ENCODE measurements at regions not wholly inside any gene's neighbourhood (a gene's known extent, or its start where the extent isn't known, plus 50 kb on each side); places are given as distances from the start of the nearest gene placed in this dataset.

- no peak for DNase-seq (ENCODE audit: low spot score)
Observed at GRCh38 chr5:143559586-143560109, 156.2 kb upstream of the NR3C1 start.

DNA sequence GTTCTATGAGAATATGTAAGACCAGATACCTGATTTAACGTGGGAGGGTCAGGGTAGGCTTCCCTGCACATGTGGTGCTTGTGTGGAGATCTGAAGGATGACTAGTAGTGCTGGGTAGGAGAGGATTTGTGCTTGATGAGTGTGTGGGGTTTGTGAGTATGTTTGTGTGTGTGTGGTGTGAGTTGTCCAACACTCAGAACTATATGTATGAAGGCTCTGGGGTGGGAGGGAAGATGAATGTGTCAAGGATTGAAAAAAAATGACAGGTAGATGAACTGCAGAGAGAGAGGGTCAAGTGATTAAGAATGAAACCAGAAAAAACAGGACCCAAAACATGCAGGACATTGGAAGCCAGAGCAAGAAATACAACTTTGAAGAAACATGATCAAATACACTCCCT lies 154.6 kb upstream of the NR3C1 start:
- no peak for DNase-seq (ENCODE audit: low spot score)

GRCh38 chr5:143557061-143557818 lies 153.8 kb upstream of the NR3C1 start:
- DNase-seq (ENCODE audit: low spot score) = no peak

GRCh38 chr5:143554918-143555477 lies 151.5 kb upstream of the NR3C1 start:
- DNase-seq (ENCODE audit: low spot score) = no peak

- DNase-seq (ENCODE audit: low spot score) = no peak
Observed at GRCh38 chr5:143554187-143554717, 150.8 kb upstream of the NR3C1 start.

GRCh38 chr5:143552680-143553079 lies 149.2 kb upstream of the NR3C1 start:
- DNase-seq (ENCODE audit: low spot score) = no peak

DNA sequence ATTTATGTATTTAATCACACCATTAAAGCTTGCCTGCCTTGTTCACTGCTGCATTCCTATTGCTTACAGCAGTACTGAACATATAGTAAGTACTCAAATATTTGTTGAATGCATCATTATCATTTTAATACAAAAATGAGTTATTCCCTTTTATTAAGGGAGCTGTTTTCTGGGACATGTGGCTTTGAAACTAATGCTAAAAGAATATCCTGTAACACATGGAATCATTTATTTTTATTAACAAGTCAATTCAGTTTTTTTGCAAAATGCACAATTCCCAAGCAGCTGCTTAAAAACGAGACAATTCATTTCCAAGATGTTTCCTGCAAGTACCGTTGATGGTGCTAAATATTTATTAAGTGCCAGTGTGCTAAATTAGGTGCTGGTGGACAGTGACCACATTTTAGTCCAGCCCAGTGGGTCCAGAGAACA lies 148.3 kb upstream of the NR3C1 start:
- no peak for DNase-seq (ENCODE audit: low spot score)

GRCh38 chr5:143550986-143551630 lies 147.6 kb upstream of the NR3C1 start:
- DNase-seq (ENCODE audit: low spot score) = no peak

DNA sequence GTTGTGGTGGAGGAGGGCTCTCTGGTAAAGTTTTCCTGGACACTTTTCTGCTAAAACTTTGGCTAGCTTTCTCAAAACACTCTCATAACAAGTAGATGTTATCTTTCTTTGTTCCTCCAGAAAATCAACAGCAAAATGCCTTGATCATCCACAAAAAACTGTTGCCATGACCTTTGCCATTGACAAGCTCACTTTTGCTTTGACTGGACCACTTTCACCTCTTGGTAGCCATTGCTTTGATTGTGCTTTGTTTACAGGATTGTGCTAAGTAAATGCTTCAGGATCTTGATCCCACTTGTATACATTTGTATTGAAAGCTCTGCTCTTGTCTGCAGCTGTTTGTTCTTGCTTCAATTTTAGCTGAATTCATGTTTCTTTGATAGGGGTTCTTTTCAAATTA lies 143.9 kb upstream of the NR3C1 start:
- DNase-seq (ENCODE audit: low spot score) = no peak

- no peak for DNase-seq (ENCODE audit: low spot score)
Observed at GRCh38 chr5:143546394-143546793, 142.9 kb upstream of the NR3C1 start.

DNA sequence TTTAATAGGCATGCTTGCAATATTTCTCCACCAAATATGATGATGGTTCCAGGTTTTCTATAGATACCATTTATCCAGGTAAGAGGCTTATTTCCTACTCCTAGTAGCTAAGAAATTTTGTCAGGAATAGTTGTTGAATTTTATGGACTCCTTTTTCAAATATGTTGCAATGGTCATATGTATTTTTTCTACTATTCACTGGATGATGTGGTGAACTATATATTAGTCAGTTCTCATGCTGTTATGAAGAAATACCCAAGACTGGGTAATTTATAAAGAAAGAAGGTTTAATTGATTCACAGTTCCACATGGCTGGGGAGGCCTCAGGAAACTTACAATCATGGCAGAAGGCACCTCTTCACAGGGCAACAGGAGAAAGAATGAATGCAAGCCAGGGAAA lies 141.1 kb upstream of the NR3C1 start:
- no peak for DNase-seq (ENCODE audit: low spot score)

DNA sequence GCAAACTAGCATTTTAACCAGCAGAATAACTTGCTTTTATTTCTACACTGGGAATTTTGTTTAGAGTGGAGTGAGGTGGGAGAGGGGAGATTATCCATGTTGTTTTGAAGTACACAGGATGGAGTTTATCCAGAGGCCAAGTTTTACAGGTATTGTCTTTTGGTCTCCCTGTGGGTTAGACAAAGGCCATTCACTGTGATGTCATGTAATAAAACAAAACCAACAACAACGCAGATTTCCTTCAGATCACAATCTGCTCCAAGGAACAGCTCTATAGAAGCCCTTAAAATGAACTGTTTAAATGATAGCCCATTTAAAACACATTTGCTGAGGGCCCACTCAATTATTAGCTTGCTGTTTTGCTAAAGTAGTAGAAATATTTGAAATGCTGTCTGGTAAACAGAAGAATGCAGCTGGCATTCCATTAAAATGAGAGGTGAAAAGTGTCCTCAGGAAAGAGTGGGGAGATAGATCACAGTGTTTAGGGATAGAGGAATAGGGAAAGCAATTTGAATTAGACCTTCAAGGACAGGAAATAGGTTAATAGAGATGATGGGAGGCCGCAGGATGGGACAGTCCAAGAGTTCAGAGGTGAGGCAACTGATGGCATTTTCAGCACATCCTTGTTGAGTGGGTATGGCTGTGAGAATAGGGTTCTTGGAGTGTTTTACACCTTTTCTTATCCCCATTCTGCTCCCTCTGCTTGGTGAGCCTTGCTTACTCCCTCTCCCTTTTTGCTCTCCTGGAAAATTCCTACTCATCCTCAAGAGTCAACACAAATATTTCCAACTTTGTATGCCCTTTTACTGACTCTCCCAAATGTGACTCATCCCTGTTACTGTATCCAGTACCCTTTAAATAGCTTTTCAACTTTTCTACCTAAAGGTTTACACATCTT lies 140.1 kb upstream of the NR3C1 start:
- no peak for DNase-seq (ENCODE audit: low spot score)

DNA sequence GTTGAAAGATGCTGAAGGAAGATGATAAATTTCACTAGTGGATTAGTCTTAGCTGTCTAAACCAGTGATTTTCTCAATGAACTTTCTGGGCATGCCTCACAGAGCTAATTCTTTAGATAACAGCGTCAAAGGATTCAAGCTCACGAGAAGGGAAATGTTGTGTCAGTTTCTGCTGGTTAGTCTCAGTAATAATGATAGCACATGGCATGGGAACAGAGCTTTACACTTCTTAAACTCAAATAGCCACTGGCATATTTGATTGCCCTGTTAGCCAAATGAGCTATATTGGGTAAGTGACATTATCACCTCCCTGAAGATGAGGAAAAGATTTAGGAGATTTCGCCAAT lies 139.3 kb upstream of the NR3C1 start:
- no peak for DNase-seq (ENCODE audit: low spot score)

- DNase-seq (ENCODE audit: low spot score) = no peak
Observed at GRCh38 chr5:143541943-143542797, 138.7 kb upstream of the NR3C1 start.

DNA sequence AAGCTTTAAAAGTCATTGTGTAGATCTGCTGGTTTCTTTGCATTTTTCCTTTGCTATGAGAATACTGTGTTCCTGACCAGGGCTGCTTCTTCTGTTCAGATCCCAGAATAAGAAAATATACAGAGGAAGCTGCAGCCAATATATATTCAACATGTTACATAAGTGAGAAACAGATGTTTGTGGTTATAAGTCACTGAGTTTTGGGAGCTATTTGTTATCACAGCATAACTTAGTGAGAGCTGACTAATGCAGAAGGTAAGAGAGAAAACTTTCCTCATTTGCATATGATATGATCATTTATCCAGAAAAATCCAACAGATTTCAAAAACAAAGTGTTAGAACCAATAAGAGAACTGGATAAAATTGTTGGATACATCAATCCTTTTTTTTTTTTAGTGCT lies 136.3 kb upstream of the NR3C1 start:
- no peak for DNase-seq (ENCODE audit: low spot score)

- DNase-seq (ENCODE audit: low spot score) = no peak
Observed at GRCh38 chr5:143537056-143537455, 133.6 kb upstream of the NR3C1 start.

DNA sequence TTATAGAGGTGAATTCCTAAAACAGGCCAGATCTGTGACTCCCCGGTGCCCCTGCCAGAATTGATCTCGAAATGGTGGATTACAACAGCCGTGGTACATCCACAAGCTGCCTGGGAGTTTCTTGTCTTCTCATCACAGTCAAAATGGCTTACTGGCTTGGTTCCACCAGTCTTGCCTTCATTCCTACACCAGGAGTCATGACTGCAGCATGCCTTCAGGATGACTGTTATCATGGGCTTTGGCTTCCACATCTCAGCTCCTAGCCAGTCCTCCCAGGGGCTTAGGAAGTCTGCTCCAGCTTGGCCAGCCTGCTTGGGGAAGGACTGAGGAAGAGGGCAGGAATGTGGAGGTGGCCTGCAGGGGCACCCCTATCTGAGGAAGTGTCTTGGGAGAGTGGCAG lies 132.9 kb upstream of the NR3C1 start:
- no peak for DNase-seq (ENCODE audit: low spot score)

DNA sequence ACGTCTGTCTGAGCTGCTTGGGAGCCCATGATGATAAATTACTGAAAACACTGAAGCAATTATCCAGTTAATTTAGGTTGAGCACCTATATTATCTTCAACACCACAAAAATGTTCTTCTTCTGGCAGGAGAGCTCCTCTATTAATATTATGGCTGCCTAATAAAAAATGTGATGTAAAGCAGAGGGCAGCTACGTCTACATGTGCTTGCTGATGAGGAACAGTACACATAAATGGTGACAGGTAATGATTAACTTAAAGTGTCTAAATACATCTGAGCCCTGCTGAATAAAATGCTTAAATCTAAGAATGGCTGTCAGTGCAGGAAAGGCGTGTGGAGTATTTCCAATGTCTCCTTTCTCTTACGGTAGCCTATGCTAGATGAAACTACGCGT lies 131.3 kb upstream of the NR3C1 start:
- DNase-seq (ENCODE audit: low spot score) = no peak

DNA sequence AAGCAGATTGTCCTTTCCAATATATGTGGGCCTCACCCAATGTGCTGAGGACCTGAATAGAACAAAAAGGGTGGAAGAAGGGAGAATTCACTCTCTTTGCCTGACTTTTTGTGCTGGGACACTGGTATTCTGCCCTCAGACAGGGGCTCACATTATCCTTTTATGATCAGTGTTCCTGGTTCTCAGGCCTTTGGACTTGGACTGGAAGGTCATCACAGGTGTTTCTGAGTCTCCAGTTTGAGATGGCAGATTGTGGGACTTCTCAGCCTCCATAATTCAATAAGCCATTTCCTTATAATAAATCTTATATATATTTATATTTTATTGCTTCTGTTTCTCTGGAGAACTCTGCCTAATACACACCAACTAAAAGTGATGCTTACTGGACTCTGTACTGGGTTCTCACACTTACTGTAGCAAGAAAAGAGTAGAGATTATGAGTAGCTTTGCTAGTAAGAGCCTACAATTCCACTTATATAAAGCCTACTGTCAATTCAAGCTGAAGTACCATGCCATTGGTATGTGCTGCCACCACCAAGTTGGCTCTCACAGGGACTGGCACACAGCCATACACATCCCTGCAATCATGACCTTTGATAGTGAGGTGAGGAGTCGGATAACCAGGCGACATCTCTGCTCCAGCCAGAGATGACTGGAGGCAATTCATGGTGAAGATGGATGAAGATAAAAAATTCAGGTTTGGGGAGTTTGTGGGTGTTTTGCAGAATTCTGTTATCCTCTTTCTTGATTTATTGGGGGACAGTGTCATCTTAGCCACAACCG lies 130.7 kb upstream of the NR3C1 start:
- no peak for DNase-seq (ENCODE audit: low spot score)

DNA sequence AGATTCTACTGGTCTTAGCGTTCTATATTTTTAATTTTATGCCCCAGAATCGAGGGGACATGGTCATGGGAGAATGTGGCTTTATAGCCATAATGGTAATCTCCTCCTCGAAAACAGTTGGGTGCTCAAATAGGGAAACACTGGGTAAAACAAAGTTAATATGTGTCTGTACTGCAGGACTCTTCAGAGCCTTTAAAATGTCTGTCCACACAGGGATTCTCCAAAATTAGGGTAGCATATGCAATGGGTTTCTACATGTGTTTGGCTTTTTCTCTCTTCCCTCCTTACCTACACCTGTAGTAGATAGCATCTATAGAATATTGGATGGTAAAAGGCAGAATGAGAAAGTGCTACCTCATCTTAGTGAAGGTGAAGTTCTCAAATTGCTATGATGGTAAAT lies 130.0 kb upstream of the NR3C1 start:
- no peak for DNase-seq (ENCODE audit: low spot score)
